Fibroblast of skin of left biceps (primary cell): ENCODE measurements at regions not wholly inside any gene's neighbourhood (a gene's known extent, or its start where the extent isn't known, plus 50 kb on each side); places are given as distances from the start of the nearest gene placed in this dataset.
"Not testable (repeated sequence)": the region's sequence is repeated elsewhere in the genome, so short reads cannot be mapped to it uniquely, and the experiment has no call there.

Experiments used
- DNase-seq, 2 experiments: peaks; one replicate each; pipeline ENCODE4 v3.0.0-alpha.2; 2013; ENCODE audit warnings: low read depth in 2 of 2

GRCh38 chr16:8453359-8453758 lies 137.0 kb downstream of the TMEM114 start:
- DNase-seq, result no peak

GRCh38 chr16:8452941-8453340 lies 137.4 kb downstream of the TMEM114 start:
- DNase-seq, result no peak

GRCh38 chr16:8436931-8437330 lies 153.4 kb downstream of the TMEM114 start:
- no peak for DNase-seq

- no peak for DNase-seq
These were observed 158.5 kb downstream of the TMEM114 start for GRCh38 chr16:8431783-8432182.

GRCh38 chr16:8430401-8430800 lies 159.9 kb downstream of the TMEM114 start:
- DNase-seq, result no peak

- DNase-seq, result no peak
These were observed 163.7 kb downstream of the TMEM114 start for GRCh38 chr16:8426569-8426968.

- no peak for DNase-seq
These were observed 173.2 kb downstream of the TMEM114 start for GRCh38 chr16:8417145-8417544.

GRCh38 chr16:8408855-8409567 lies 181.3 kb downstream of the TMEM114 start:
- DNase-seq, result no peak

GRCh38 chr16:8407351-8407750 lies 183.0 kb downstream of the TMEM114 start:
- DNase-seq, result no peak

- no peak for DNase-seq
These were observed 186.1 kb downstream of the TMEM114 start for GRCh38 chr16:8403978-8404749.

- DNase-seq, result no peak
These were observed 187.1 kb downstream of the TMEM114 start for GRCh38 chr16:8402981-8403843.

GRCh38 chr16:8400683-8401082 lies 189.6 kb downstream of the TMEM114 start:
- DNase-seq, result not testable (repeated sequence)

- DNase-seq, result no peak
These were observed 191.8 kb downstream of the TMEM114 start for GRCh38 chr16:8398548-8398947.

- no peak for DNase-seq
These were observed 193.1 kb downstream of the TMEM114 start for GRCh38 chr16:8397223-8397622.

GRCh38 chr16:8396463-8396862 lies 193.8 kb downstream of the TMEM114 start:
- no peak for DNase-seq

- DNase-seq, result no peak
These were observed 199.1 kb downstream of the TMEM114 start for GRCh38 chr16:8391257-8391656.

- DNase-seq, result no peak
These were observed 201.6 kb downstream of the TMEM114 start for GRCh38 chr16:8388684-8389083.

- no peak for DNase-seq
These were observed 208.5 kb downstream of the TMEM114 start for GRCh38 chr16:8381814-8382213.

- no peak for DNase-seq
These were observed 210.0 kb downstream of the TMEM114 start for GRCh38 chr16:8380311-8380710.

GRCh38 chr16:8377864-8378263 lies 212.4 kb downstream of the TMEM114 start:
- DNase-seq, result no peak

- DNase-seq, result no peak
These were observed 213.5 kb downstream of the TMEM114 start for GRCh38 chr16:8376858-8377257.

GRCh38 chr16:8376430-8376829 lies 213.9 kb downstream of the TMEM114 start:
- DNase-seq, result no peak
